ENCODE measurements at regions not wholly inside any gene's neighbourhood (a gene's known extent, or its start where the extent isn't known, plus 50 kb on each side); places are given as distances from the start of the nearest gene placed in this dataset.

- POLR2A ChIA-PET: no interaction called here
- H3K4me3 ChIP-seq (ENCODE audit: low read depth, low read length): no peak overlapping the region
- TF ChIP-seq CTCF (IDR thresholded peaks at IDR 0.05; ENCODE audit: insufficient read depth, low read length, missing control alignments): no peak
- no peak for DNase-seq (ENCODE audit: low read depth, low spot score)
- CTCF ChIA-PET: no interaction called here
Observed at GRCh38 chrX:39475372-39475771, 622.4 kb downstream of the BCOR start.

DNA sequence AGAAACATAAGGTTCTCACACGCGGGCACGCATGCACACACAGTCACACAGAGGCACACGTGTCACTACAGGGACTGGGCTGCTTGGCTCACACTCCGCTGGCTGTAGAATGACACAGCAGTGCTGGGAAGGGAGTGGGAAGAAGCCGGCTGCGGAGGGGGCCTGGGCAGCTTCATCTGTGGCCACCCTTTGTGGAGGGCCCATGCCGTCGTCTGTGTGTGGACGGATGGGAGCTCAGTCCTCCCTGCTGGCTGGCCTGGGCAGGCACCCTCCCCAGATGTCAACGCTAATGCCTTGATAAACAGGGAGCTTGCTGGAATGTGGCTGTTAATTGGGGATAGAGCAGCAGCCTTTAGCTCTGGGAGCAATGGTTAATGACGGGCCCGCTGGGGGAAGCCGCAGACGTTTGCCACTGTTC lies 621.1 kb downstream of the BCOR start:
- TF ChIP-seq CTCF (IDR thresholded peaks at IDR 0.05; ENCODE audit: insufficient read depth, low read length, missing control alignments): no peak
- no peak for DNase-seq (ENCODE audit: low read depth, low spot score)
- CTCF ChIA-PET: no interaction called here
- POLR2A ChIA-PET: no interaction called here
- no peak overlapping the region for H3K4me3 ChIP-seq (ENCODE audit: low read depth, low read length)

DNA sequence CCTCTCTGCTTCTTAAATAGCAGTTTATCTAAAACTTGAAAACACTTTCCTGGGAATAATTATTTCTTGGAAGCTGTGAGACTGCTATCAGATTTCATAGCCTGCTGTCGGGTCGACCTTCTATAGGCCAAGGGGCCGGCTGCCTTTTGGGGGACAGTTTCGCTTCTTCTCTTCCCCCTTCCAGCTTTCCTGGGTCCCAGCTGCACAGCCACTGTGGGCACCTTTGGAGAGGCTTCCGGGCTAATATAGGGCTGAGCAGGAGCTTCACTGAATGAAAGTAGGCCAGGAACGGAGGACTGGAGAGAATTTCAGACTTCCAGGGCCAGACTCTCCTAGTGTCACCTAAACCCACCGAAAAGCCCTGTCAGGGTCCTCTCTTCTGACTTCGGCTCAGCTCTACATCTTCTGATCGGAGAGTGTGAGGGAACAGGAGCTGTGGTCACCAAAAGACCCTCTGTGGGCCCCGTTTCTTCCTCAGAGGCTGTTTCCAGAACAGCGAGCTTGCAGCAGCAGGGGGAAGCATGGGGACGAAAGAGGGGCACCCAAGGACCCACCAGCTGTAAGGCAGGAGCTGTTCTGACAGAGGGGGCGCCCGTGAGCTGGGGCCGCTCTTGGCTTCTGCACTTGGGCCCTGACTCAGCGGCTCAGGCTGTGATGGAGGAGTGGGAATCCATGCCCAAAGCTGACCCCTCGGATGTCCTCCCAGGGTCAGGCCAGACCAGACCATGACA lies 620.6 kb downstream of the BCOR start:
- no peak overlapping the region for H3K4me3 ChIP-seq (ENCODE audit: low read depth, low read length)
- POLR2A ChIA-PET: no interaction called here
- TF ChIP-seq CTCF (IDR thresholded peaks at IDR 0.05; ENCODE audit: insufficient read depth, low read length, missing control alignments): no peak
- CTCF ChIA-PET: no interaction called here
- DNase-seq (ENCODE audit: low read depth, low spot score): no peak

- POLR2A ChIA-PET: no interaction called here
- no peak for TF ChIP-seq CTCF (IDR thresholded peaks at IDR 0.05; ENCODE audit: insufficient read depth, low read length, missing control alignments)
- no peak for DNase-seq (ENCODE audit: low read depth, low spot score)
- CTCF ChIA-PET: no interaction called here
- no peak overlapping the region for H3K4me3 ChIP-seq (ENCODE audit: low read depth, low read length)
Observed at GRCh38 chrX:39477762-39478120, 620.0 kb downstream of the BCOR start.

DNA sequence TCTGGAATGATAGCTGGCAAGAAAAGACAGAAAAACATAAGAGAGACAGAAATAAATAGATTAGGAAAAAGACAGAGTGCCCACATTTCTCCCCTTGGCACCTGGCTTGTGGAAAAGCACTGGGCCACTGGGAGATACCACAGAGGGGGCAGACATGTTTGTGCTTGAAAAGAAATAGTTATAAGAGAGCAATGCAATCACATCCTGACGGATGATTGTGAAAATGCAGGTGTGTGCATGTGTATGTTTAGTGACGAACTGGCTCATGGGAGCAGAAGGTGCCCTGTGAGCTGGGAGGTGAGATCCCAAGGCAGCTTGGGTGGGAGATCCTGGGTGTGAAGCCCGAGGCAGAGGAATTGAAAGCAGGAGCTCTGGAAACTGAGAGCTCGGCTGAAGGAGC lies 617.9 kb downstream of the BCOR start:
- DNase-seq (ENCODE audit: low read depth, low spot score): no peak
- POLR2A ChIA-PET: no interaction called here
- TF ChIP-seq CTCF (IDR thresholded peaks at IDR 0.05; ENCODE audit: insufficient read depth, low read length, missing control alignments): no peak
- H3K4me3 ChIP-seq (ENCODE audit: low read depth, low read length): no peak overlapping the region
- CTCF ChIA-PET: no interaction called here

DNA sequence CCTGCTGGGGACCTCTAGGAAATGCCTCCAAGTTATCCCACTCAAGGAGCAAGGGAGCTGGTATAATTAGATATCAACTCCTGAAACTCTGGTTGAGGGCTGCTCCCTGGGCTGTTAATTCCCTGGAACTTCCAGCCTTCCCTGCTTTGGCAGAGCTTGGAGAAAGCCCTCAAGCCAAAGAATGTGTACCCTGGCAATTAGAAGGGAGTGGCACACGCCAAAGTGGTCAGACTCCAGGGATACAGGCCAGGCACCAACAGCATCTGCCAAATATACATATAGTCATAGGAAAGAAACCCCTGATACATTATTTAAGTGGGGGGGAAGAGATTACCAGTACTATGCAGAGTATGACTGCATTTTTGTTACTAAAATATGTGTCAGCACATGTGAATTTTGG lies 616.8 kb downstream of the BCOR start:
- no peak overlapping the region for H3K4me3 ChIP-seq (ENCODE audit: low read depth, low read length)
- POLR2A ChIA-PET: no interaction called here
- no peak for DNase-seq (ENCODE audit: low read depth, low spot score)
- TF ChIP-seq CTCF (IDR thresholded peaks at IDR 0.05; ENCODE audit: insufficient read depth, low read length, missing control alignments): no peak
- CTCF ChIA-PET: no interaction called here
